B cell (primary cell): ENCODE measurements at regions not wholly inside any gene's neighbourhood (a gene's known extent, or its start where the extent isn't known, plus 50 kb on each side); places are given as distances from the start of the nearest gene placed in this dataset.

Source experiments
- ATAC-seq: fragments of 200-7000 bp; cut with Tn5 transposase; one replicate; pipeline ENCODE4 v1.10.0; 2021; ENCODE audit warnings: low read depth, mild to moderate bottlenecking, moderate number of reproducible peaks, moderate library complexity
- CTCF ChIA-PET: fragments of 350-600 bp; sonication (Branson Sonifier 250); formaldehyde crosslinking; loops from one replicate; lab custom pipeline; 2021; ENCODE audit warnings: antibody characterized with exemption, inconsistent platforms; lab: Charles Lee
- POLR2A ChIA-PET: fragments of 350-600 bp; sonication (Branson Sonifier 250); formaldehyde crosslinking; loops from one replicate; lab custom pipeline; 2021; ENCODE audit warnings: antibody characterized with exemption; lab: Charles Lee
- DNase-seq: peaks from one replicate; pipeline ENCODE4 v3.0.0; 2013
- H2AFZ ChIP-seq: 2 replicates; pipeline ENCODE4 v1.6.1; 2012; ENCODE audit warnings: mild to moderate bottlenecking, low read depth, low read length; ENCODE audit not compliant: insufficient read depth, poor library complexity, severe bottlenecking
- H3K27ac ChIP-seq, 2 donors: 1 replicate in 1 of 2; 2 replicates in 1 of 2; pipeline ENCODE4 v1.5.1; 2012 to 2013; ENCODE audit warnings: low read length in 2 of 2, mild to moderate bottlenecking in 2 of 2, moderate library complexity in 1 of 2
- H3K27me3 ChIP-seq, 4 experiments: fragments of 200-600 bp in 1 of 4; sonication (generic) in 1 of 4; replicated peaks in 1 of 4; 1 replicate in 2 of 4; 2 replicates in 2 of 4; pipeline versions ENCODE4 v1.6.1 to v1.7.0; 2013 to 2016; ENCODE audit warnings: low read length in 3 of 4, mild to moderate bottlenecking in 2 of 4, mixed read lengths in 1 of 4, moderate library complexity in 1 of 4; ENCODE audit not compliant: insufficient read depth in 4 of 4, control insufficient read depth in 3 of 4; ENCODE audit errors: control extremely low read depth in 1 of 4
- H3K36me3 ChIP-seq, 2 experiments: replicated peaks in 1 of 2; 1 replicate in 1 of 2; 2 replicates in 1 of 2; pipeline versions ENCODE4 v1.6.1 to v1.7.1; 2013; ENCODE audit warnings: low read length in 1 of 2; ENCODE audit not compliant: insufficient read depth in 2 of 2, control insufficient read depth in 1 of 2; ENCODE audit errors: control extremely low read depth in 1 of 2, extremely low read depth in 1 of 2
- H3K4me1 ChIP-seq, 2 donors: fragments of 200-600 bp in 1 of 2; sonication (generic) in 1 of 2; 1 replicate in 1 of 2; 2 replicates in 1 of 2; pipeline versions ENCODE4 v1.5.1 to v1.6.1; 2013 to 2017; ENCODE audit warnings: low read length in 2 of 2; ENCODE audit not compliant: control insufficient read depth in 2 of 2, insufficient read depth in 2 of 2
- H3K4me2 ChIP-seq: replicated peaks from 2 replicates; pipeline ENCODE3; 2012; ENCODE audit warnings: mild to moderate bottlenecking, low read depth, low read length; ENCODE audit not compliant: poor library complexity, severe bottlenecking
- H3K4me3 ChIP-seq, 5 experiments: fragments of 200-600 bp in 1 of 5; sonication (generic) in 1 of 5; 1 replicate in 3 of 5; 2 replicates in 2 of 5; pipeline versions ENCODE4 v1.5.1 to v1.7.0; 2011 to 2016; ENCODE audit warnings: low read length in 4 of 5, mild to moderate bottlenecking in 4 of 5, low read depth in 2 of 5, control low read depth in 1 of 5, moderate library complexity in 1 of 5; ENCODE audit not compliant: insufficient read depth in 1 of 5; ENCODE audit errors: control extremely low read depth in 1 of 5, extremely low read depth in 1 of 5
- H3K79me2 ChIP-seq: fragments of 200-600 bp; sonication (generic); one replicate; pipeline ENCODE4 v1.6.0; 2016; ENCODE audit warnings: low read length; ENCODE audit not compliant: control insufficient read depth, insufficient read depth
- H3K9ac ChIP-seq: fragments of 200-600 bp; sonication (generic); 2 replicates; pipeline ENCODE4 v1.6.1; 2017; ENCODE audit warnings: mild to moderate bottlenecking, low read length, moderate library complexity
- H3K9me3 ChIP-seq, 3 donors: one replicate each; pipeline versions ENCODE4 v1.6.1 to v1.7.1; 2013; ENCODE audit warnings: low read length in 2 of 3; ENCODE audit not compliant: control insufficient read depth in 2 of 3, insufficient read depth in 1 of 3; ENCODE audit errors: control extremely low read depth in 1 of 3
- H4K20me1 ChIP-seq: 2 replicates; pipeline ENCODE4 v1.6.0; 2012; ENCODE audit warnings: mild to moderate bottlenecking, low read length; ENCODE audit not compliant: insufficient read depth, control insufficient read depth, poor library complexity, severe bottlenecking
- H3K27ac Mint-ChIP-seq: one replicate; pipeline ENCODE4 v1.8.0; 2021; ENCODE audit warnings: mixed read lengths
- H3K27me3 Mint-ChIP-seq: one replicate; pipeline ENCODE4 v1.8.0; 2021; ENCODE audit warnings: mixed read lengths
- H3K4me1 Mint-ChIP-seq: one replicate; pipeline ENCODE4 v1.8.0; 2021; ENCODE audit warnings: mixed read lengths
- H3K4me3 Mint-ChIP-seq: one replicate; pipeline ENCODE4 v1.8.0; 2021; ENCODE audit warnings: mixed read lengths
- H3K9me3 Mint-ChIP-seq: one replicate; pipeline ENCODE4 v1.8.0; 2022; ENCODE audit warnings: mixed read lengths; ENCODE audit not compliant: insufficient read depth
- EZH2 ChIP-seq: IDR thresholded peaks from 2 replicates; pipeline ENCODE4 v1.6.1; 2012; ENCODE audit warnings: borderline replicate concordance, low read depth, mild to moderate bottlenecking, moderate library complexity, low read length; ENCODE audit not compliant: insufficient read depth, poor library complexity, severe bottlenecking
- WGBS: methylation state at CpG from one replicate; pipeline ENCODE4 v1.1.5; 2013; ENCODE audit warnings: missing lambda C conversion rate; ENCODE audit not compliant: insufficient coverage; 5-methylcytosine and 5-hydroxymethylcytosine counted together
- intact Hi-C: fragments of 100-400 bp; cut with micrococcal nuclease; formaldehyde crosslinking; loops from one replicate; pipeline ENCODE4 v1.10.0; 2022
- TF ChIP-seq, protein P1 (sequence below): fragments of 200-600 bp; IDR thresholded peaks from one replicate; pipeline ENCODE4 v1.8.0; 2022; ENCODE audit warnings: antibody characterized with exemption, mild to moderate bottlenecking

DNA sequence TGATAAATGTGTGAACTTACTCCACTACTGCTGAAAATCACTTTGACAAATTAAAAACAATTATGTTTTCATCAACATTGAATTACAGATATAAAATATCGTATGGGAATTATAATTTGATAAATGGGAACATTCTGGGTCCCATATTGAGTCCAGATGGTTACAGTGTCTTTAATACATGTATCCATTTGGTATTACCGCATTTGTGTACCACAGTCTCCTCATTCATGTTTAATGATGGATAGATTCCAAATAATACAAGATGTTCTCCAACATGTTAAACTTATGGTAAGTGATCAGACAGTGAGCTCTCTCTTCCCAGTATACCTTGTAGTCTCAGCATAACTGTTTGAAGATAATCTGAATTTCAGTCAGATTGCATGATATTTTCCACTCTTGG lies 1706.8 kb upstream of the PCDH7 start:
- H3K36me3 ChIP-seq, result no peaks in the 10 kb centered on the region
- ChIA-PET CTCF (no interaction called here), POLR2A (no interaction called here)
- H2AFZ ChIP-seq, result no peak overlapping the region
- no peaks in the 10 kb centered on the region for H3K9me3 ChIP-seq
- H3K27ac ChIP-seq, result no peak overlapping the region
- Mint-ChIP-seq H3K9me3 (peaks cover 2% of the 10 kb centered on the region), H3K4me1 (no peaks in the 10 kb centered on the region), H3K27me3 (no peaks in the 10 kb centered on the region), H3K4me3 (no peak overlapping the region), H3K27ac (no peak overlapping the region)
- no peak for ATAC-seq
- intact Hi-C loops, result no loop called here
- H3K9ac ChIP-seq, result no peak overlapping the region
- WGBS, result no CpG with 5 or more reads among the region's 2 CpGs
- no peak overlapping the region for H3K4me2 ChIP-seq
- no peaks in the 10 kb centered on the region for H3K4me1 ChIP-seq
- H3K79me2 ChIP-seq, result no peaks in the 10 kb centered on the region
- no peaks in the 10 kb centered on the region for H4K20me1 ChIP-seq
- H3K27me3 ChIP-seq, result no peaks in the 10 kb centered on the region
- no peak overlapping the region for H3K4me3 ChIP-seq
- DNase-seq, result no peak
- TF ChIP-seq EZH2, result no peak
- TF ChIP-seq, protein P1, sequence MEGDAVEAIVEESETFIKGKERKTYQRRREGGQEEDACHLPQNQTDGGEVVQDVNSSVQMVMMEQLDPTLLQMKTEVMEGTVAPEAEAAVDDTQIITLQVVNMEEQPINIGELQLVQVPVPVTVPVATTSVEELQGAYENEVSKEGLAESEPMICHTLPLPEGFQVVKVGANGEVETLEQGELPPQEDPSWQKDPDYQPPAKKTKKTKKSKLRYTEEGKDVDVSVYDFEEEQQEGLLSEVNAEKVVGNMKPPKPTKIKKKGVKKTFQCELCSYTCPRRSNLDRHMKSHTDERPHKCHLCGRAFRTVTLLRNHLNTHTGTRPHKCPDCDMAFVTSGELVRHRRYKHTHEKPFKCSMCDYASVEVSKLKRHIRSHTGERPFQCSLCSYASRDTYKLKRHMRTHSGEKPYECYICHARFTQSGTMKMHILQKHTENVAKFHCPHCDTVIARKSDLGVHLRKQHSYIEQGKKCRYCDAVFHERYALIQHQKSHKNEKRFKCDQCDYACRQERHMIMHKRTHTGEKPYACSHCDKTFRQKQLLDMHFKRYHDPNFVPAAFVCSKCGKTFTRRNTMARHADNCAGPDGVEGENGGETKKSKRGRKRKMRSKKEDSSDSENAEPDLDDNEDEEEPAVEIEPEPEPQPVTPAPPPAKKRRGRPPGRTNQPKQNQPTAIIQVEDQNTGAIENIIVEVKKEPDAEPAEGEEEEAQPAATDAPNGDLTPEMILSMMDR, result no peak

DNA sequence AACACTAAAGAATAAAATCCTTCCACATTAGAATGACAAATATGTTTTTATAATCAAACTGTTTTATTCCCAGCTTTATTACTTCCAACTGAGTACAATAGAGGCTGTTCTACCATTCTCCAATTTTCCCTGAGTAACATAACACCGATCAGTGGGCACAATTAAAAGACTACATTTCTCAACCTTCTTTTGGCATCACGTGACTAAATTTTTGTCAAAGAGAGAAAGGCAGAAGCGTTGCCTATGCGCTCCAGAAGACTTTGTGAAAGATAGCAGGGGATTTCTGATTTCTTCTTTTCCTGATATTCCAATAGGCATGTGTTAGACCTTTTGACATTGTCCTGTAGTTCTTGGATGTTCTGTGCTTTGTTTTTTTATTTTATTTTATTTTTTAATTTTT lies 1705.6 kb upstream of the PCDH7 start:
- no peaks in the 10 kb centered on the region for H3K4me1 ChIP-seq
- no peaks in the 10 kb centered on the region for H3K4me1 Mint-ChIP-seq
- intact Hi-C loops, result no loop called here
- H3K4me3 Mint-ChIP-seq, result no peak overlapping the region
- no peaks in the 10 kb centered on the region for H3K79me2 ChIP-seq
- no peaks in the 10 kb centered on the region for H3K9me3 ChIP-seq
- H3K9me3 Mint-ChIP-seq, result peaks cover 2% of the 10 kb centered on the region
- H3K9ac ChIP-seq, result no peak overlapping the region
- H2AFZ ChIP-seq, result no peak overlapping the region
- DNase-seq (no peak), ATAC-seq (no peak)
- H3K36me3 ChIP-seq, result no peaks in the 10 kb centered on the region
- no peaks in the 10 kb centered on the region for H3K27me3 ChIP-seq
- no peak overlapping the region for H3K27ac Mint-ChIP-seq
- no peaks in the 10 kb centered on the region for H3K27me3 Mint-ChIP-seq
- H3K4me3 ChIP-seq, result no peak overlapping the region
- no CpG with 5 or more reads among the region's 4 CpGs for WGBS
- no peaks in the 10 kb centered on the region for H4K20me1 ChIP-seq
- no peak overlapping the region for H3K4me2 ChIP-seq
- H3K27ac ChIP-seq, result no peak overlapping the region
- ChIA-PET POLR2A (no interaction called here), CTCF (no interaction called here)
- TF ChIP-seq, protein P1, result no peak
- no peak for TF ChIP-seq EZH2
